ENCODE measurements at regions not wholly inside any gene's neighbourhood (a gene's known extent, or its start where the extent isn't known, plus 50 kb on each side); places are given as distances from the start of the nearest gene placed in this dataset.

GRCh38 chr4:138327338-138327737, 85.2 kb upstream of the SLC7A11 start:
- no peak for DNase-seq (ENCODE audit: low read depth, low spot score)
- POLR2A ChIA-PET: no interaction called here

GRCh38 chr4:138320831-138321230, 78.7 kb upstream of the SLC7A11 start:
- H3K9me3 ChIP-seq (ENCODE audit: control insufficient read depth, insufficient read depth, low read length): no peaks in the 10 kb centered on the region
- no peak for TF ChIP-seq CTCF (IDR thresholded peaks at IDR 0.05; ENCODE audit: low read depth, low read length)
- no peak for DNase-seq (ENCODE audit: low read depth, low spot score)
- H3K27me3 ChIP-seq (ENCODE audit: control insufficient read depth, insufficient read depth, low read length): no peaks in the 10 kb centered on the region
- no peak overlapping the region for H3K27ac ChIP-seq (ENCODE audit: low read depth, low read length)
- CTCF ChIA-PET: no interaction called here
- no peak overlapping the region for H3K4me3 ChIP-seq (ENCODE audit: low read depth, low read length)
- POLR2A ChIA-PET: no interaction called here

More at GRCh38 chr4:138327338-138327737, 85.2 kb upstream of the SLC7A11 start:
- Histone ChIP-seq H3K27ac (ENCODE audit: low read depth, low read length) (no peak overlapping the region), H3K27me3 (ENCODE audit: control insufficient read depth, insufficient read depth, low read length) (no peaks in the 10 kb centered on the region), H3K9me3 (ENCODE audit: control insufficient read depth, insufficient read depth, low read length) (no peaks in the 10 kb centered on the region), H3K4me3 (ENCODE audit: low read depth, low read length) (no peak overlapping the region)
- TF ChIP-seq CTCF (IDR thresholded peaks at IDR 0.05; ENCODE audit: low read depth, low read length): no peak
- CTCF ChIA-PET: no interaction called here

GRCh38 chr4:138320030-138320429, 77.9 kb upstream of the SLC7A11 start:
- H3K27me3 ChIP-seq (ENCODE audit: control insufficient read depth, insufficient read depth, low read length): no peaks in the 10 kb centered on the region
- H3K4me3 ChIP-seq (ENCODE audit: low read depth, low read length): no peak overlapping the region
- no peak for DNase-seq (ENCODE audit: low read depth, low spot score)
- ChIA-PET CTCF (no interaction called here), POLR2A (no interaction called here)
- H3K27ac ChIP-seq (ENCODE audit: low read depth, low read length): no peak overlapping the region
- TF ChIP-seq CTCF (IDR thresholded peaks at IDR 0.05; ENCODE audit: low read depth, low read length): no peak
- H3K9me3 ChIP-seq (ENCODE audit: control insufficient read depth, insufficient read depth, low read length): no peaks in the 10 kb centered on the region

GRCh38 chr4:138317175-138317748, 75.1 kb upstream of the SLC7A11 start:
- Histone ChIP-seq H3K4me3 (ENCODE audit: low read depth, low read length) (no peak overlapping the region), H3K27ac (ENCODE audit: low read depth, low read length) (no peak overlapping the region), H3K27me3 (ENCODE audit: control insufficient read depth, insufficient read depth, low read length) (no peaks in the 10 kb centered on the region), H3K9me3 (ENCODE audit: control insufficient read depth, insufficient read depth, low read length) (no peaks in the 10 kb centered on the region)
- DNase-seq (ENCODE audit: low read depth, low spot score): no peak
- ChIA-PET POLR2A (no interaction called here), CTCF (no interaction called here)
- TF ChIP-seq CTCF (IDR thresholded peaks at IDR 0.05; ENCODE audit: low read depth, low read length): no peak

- Histone ChIP-seq H3K4me3 (ENCODE audit: low read depth, low read length) (no peak overlapping the region), H3K27ac (ENCODE audit: low read depth, low read length) (no peak overlapping the region), H3K27me3 (ENCODE audit: control insufficient read depth, insufficient read depth, low read length) (no peaks in the 10 kb centered on the region), H3K9me3 (ENCODE audit: control insufficient read depth, insufficient read depth, low read length) (no peaks in the 10 kb centered on the region)
- DNase-seq (ENCODE audit: low read depth, low spot score): no peak
- TF ChIP-seq CTCF (IDR thresholded peaks at IDR 0.05; ENCODE audit: low read depth, low read length): no peak
- POLR2A ChIA-PET: no interaction called here
- CTCF ChIA-PET: no interaction called here
These were observed 70.4 kb upstream of the SLC7A11 start for GRCh38 chr4:138312536-138312911.
